ENCODE measurements at regions not wholly inside any gene's neighbourhood (a gene's known extent, or its start where the extent isn't known, plus 50 kb on each side); places are given as distances from the start of the nearest gene placed in this dataset.
"Not testable (repeated sequence)": the region's sequence is repeated elsewhere in the genome, so short reads cannot be mapped to it uniquely, and the experiment has no call there.

DNA sequence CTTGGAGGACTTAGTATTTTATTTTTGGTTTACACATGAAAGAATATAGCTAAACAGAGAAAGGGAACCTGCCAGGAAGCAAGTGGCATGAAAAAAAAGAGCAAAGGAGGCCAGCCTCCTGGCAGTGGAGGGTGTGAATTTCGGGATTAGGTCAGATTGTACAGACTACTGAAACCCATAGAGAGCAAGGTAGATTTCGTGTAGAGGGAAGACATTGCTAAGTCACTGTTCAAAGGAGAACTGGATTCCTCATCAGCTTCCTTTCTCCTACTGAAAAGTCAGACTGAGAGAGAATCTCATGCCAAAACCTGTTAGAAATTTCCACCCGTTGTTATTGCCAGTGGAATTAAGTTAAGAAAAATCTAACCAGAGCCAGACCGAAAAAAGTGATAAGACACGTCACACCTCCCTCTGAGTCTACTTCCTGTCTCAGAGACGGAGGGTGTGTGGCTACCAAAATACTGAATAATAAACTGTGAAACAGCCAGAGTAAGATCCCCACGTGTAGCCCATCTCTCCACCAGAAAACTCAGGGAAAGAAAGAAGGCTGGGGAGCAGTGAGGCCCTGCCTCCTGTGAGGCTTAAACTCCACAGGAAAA is 118.8 kb downstream of the SKIDA1 start:
- in situ Hi-C loops (cut with HindIII; ENCODE audit: low sequenced_read_pairs) = no loop called here

DNA sequence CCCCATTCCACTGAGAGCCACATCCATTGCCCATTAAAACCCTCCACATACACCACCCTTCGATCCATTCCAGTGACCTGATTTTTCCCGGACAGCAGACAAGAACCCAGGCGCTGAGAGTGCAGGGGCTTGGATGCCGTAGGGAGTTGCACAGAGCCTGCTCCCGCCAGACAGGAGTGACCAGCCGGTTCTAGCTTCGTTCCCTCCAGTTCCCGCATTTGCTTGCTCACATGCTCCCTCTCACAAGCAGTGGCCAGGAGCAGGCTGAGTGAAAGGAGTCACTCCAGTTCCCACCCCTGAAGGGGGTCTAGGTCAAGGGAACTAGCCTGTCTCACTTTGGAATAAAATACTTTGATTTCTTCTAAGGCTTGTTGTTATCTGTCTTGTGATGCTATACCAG is 119.5 kb downstream of the SKIDA1 start:
- in situ Hi-C loops (cut with HindIII; ENCODE audit: low sequenced_read_pairs) = no loop called here

DNA sequence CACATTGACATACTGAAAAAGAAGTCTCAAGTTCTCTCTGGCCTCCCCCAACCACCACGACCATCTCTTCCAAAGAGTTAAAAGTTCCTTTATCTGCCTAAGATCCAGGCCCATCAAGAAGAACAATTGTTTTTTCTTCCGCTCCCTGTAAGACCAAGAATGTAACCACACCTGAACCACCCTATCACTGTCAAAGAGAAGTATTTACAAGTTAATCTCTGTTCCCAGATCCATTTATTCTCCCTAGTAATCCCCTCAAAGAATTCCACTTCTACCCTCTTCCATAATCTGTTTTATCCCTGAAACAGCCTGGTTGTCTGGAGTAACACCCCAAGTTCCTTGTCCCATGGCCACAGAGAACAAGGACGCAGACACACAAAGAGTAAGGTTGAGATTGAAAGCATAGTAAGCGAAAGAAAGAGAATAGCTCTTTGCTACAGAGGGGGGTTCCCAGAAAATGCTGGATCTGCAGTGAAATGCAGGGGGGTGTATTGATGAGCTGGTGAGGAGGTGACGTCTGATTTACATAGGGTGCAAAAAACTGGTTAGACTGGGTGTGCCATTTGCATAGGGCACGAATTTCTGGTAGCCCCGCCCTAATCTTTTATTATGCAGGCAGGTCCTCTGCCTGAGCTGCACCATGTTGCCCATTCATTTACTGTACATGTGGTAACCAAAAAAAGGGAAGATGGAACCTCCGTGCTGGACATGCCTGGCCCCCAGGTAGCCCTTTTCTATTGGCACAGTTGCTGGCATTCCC is 122.0 kb downstream of the SKIDA1 start:
- in situ Hi-C loops (cut with HindIII; ENCODE audit: low sequenced_read_pairs) = no loop called here

DNA sequence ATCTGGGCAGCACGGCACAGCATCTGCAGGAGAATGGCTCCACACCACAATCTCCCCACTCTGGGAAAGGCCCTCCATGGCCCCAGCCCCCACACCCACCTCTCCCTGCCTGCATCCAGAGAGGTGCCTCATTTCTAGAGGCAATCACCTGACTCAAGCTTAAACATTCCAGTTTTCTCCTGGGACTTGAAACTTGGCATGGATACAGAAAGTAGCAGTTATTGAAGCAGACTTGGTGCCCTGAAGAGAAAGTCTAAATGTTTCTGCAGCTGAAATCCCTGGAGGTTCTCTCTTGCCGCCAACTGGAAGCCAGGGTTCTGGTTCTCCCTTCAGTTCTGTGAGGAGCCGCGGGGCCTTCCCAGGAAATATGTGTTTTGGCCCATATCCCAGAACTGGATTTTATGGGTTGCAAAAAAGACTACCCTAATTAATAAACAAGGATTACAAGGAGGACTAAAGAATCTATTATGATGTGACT is 122.8 kb downstream of the SKIDA1 start:
- in situ Hi-C loops (cut with HindIII; ENCODE audit: low sequenced_read_pairs) = no loop called here

DNA sequence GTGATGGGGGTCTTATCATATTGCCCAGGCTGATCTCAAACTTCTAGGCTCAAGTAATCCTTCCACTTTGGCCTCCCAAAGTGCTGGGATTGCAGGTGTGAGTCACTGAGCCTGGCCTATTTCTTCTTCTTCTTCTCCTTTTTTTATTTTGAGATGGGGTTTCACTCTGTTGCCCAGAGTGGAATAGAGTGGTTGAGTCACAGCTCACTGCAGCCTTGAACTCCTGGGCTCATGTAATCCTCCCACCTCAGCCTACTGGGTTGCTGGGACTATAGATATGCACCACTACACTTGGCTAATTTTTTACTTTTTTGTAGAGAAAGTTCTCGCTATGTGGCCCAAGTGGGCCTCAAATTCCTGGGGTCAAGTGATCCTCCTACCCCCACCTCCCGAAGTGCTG is 124.3 kb downstream of the SKIDA1 start:
- in situ Hi-C loops (cut with HindIII; ENCODE audit: low sequenced_read_pairs) = no loop called here

DNA sequence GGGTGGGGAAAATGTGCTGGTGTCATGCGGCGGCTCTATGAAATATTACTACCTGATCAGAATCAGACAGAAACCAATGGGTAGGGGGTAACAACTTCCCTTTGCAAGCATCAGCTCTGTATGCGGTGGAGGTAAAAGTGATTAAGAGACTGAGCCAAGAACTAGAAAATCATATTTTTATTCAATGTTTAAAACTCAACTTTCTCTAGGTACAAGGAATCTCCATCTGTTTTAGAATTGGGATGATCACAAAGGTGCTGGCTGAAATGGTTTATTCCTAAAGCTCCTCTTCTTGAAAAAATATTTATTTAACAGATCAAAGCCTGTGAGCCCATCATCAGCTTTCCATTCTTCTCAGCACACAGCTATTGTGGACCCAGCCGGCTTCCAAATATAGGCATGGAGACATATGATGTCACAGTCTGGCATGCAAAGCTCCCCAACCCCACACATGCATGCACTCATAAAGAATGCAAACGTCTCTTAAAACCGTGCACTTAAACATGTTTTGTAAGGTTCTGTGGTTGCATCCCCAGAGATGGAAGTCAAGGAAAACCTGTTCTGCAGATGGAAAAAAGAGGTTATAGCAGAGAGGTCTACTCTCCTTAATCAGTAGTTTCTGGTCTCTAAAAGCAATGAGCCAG is 126.0 kb downstream of the SKIDA1 start:
- in situ Hi-C loops (cut with HindIII; ENCODE audit: low sequenced_read_pairs) = no loop called here

DNA sequence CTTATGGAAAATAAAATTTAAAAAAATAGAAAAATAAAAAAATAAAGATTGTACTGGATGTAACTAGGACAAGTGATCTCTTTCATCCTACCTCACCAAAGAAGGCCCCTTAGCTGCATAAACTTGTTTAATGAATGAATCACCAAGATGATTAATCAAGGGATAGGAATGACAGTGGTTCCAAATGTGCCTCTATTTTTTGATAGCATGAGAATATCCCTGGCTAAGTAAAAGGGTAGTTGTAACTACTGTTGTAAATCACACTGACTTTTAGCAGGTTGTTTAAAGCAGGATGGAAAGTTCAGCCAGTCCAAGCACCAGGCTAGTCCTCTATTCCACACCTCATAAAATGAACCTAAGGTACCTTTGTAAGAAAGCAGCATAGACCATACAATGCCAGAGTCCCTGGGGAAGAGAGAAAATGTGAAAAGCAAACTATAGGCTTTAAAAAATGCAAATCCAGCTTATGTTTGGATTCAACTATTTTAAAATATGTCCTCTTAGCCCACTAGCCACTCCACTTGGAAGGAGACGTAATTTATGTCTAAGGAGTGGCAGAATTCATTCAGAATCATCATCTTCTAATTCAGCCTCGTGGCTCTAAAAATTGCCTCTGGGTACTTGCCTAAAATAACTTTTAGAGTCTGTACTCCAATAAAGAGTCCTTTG is 126.8 kb downstream of the SKIDA1 start:
- in situ Hi-C loops (cut with HindIII; ENCODE audit: low sequenced_read_pairs) = no loop called here

DNA sequence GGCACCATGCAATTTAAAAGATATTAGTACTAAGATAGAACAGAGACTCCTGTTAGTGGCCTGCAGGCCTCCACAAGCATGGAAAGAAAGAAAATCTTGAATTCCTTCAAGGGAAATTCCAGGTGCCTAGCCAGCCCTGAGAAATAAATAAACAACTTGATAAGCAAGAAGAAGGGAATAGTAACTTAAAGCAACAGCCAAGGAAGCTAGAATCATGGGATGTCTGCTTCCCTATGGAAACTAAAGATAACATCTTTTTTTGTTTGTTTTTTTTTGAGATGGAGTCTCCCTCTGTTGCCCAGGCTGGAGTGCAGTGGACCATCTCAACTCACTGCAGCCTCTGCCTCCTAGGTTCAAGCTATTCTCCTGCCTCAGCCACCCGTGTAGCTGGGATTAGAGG is 128.6 kb downstream of the SKIDA1 start:
- in situ Hi-C loops (cut with HindIII; ENCODE audit: low sequenced_read_pairs) = no loop called here

DNA sequence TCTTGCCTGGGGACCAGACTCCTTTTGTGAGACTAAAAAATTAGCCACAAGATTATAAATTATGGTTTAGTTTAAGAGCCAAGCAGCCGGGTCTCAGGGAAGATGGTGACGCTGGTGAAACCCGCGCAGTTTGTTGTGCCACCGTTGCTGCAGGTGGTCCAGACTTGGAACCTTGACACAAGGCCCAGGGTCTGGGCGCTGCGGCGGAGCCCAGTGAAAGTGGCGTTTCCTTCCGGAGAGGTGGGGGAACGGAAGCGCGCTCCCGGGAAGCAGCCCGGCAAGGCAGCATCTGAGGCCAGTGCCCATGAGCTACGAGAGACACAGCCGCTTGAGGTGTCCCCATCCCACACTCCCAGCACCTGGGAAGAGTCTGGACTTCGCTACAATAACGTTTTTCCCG is 131.6 kb downstream of the SKIDA1 start:
- in situ Hi-C loops (cut with HindIII; ENCODE audit: low sequenced_read_pairs) = no loop called here

DNA sequence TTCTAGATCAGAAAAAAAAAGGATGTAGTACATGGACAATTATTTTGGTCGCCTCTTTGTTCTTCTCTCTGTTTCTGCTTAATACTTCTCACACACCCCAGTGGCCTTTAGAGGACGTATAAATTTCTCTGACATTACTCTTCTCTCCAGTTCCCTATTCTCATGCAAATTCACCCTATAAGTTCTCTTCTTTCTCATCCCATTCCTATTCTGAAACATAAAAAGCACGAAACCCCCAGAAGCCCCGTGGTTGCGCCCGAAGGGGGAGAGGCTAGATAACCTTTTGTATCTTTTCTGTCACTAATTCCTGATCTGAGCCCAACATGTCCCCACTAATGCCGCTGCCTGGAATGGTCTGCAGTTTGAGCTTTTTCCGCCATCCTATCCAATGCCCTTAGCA is 136.9 kb downstream of the SKIDA1 start:
- in situ Hi-C loops (cut with HindIII; ENCODE audit: low sequenced_read_pairs) = no loop called here

DNA sequence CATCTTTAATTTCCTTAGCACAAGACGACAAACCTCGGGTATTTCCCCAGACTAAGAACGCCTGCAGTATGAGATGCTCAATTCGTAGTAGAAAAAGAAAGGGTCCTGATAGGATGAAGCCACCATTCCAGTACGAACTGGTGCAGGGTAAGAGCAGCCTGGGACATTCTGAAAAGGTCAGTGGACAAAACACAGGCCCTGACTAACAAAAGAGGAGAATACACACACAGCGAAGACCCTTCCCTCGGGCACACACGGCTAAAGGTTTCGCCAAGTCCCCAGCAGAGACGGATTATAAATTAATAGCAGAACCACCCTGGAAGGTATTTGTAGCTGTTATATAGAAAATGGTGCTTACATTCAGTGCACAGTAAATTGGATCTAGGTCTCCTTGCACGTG is 137.6 kb downstream of the SKIDA1 start:
- in situ Hi-C loops (cut with HindIII; ENCODE audit: low sequenced_read_pairs) = no loop called here

DNA sequence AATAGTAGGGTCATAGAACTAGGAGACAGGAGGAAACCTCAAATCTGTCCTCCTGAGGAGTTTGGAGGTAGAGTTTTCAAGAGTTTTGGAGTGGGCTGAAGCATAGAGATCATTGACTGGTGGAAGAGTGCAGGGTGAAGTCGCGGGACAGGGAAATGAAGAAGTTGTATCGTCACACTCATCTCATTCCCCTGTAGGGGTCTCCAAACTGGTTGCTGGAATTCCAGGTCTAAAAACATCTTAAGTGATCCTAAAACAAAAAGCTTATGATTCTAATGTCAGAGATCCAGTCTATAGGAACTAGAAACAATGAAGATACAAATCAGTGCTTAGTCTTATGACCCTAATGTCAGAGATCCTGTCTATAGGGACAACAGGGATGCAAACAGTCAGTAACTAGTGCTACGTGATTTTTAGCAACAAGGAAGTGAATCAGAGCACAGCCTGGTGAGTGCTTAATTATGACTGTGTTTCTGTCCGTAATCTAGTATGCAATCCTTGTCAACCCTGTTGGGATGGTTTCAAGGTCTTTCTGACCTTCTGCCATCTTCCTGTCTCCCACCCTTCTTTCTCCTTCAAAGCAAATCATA is 139.4 kb downstream of the SKIDA1 start:
- in situ Hi-C loops (cut with HindIII; ENCODE audit: low sequenced_read_pairs) = no loop called here

DNA sequence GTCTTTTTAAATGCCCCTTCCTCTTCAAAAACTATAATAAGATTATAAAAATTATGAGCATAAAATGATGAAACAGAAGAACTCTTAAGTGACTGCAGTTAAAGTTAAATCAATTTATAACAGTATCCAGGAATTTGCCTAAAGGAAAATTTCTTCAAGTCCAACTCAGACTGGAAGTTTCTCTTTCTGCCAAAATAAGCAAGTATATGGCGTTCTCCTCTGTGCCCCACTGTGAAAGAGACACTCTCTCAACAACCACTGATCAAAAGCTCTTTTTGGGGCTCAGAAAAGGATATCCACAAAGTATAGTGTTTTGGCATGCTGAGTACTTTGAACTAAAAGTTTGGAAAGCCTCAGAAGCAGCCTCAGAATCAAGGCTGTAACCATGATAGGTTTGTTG is 139.9 kb downstream of the SKIDA1 start:
- in situ Hi-C loops (cut with HindIII; ENCODE audit: low sequenced_read_pairs) = no loop called here

DNA sequence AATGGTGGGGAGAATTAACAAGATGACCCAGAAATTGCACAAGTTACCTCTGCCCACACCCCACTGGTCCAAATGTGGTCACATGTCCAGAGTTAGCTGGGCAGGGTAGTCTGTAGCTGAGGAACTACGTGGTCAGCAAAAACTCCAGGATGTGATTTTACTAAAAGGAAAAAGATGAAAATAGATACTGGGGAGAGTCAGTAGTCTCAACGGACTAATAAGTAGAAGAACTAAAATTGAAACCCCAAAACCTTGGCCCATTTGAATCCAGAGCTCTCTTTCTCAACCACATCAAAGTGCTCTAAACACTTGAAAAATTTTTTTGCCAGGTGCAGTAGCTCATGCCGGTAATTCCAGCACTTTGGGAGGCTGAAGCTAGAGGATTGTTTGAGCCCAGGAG is 146.3 kb downstream of the SKIDA1 start:
- in situ Hi-C loops (cut with HindIII; ENCODE audit: low sequenced_read_pairs) = no loop called here

DNA sequence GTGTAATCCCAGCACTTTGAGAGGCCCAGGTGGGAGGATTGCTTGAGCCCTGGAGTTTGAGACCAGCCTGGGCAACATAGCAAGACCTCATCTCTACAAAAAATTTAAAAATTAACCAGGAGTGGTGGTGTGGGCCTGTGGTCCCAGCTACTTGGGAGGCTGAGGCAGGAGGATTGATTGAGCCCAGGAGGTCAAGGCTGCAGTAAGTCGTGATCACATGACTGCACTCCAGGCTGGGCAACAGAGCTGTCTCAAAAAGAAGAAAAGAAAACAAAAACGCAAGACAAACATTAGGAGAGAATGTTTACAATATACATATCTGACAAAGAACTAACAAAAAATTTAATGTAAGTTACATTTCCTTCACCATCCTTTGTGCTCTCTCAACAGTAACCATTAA is 150.2 kb downstream of the SKIDA1 start:
- in situ Hi-C loops (cut with HindIII; ENCODE audit: low sequenced_read_pairs) = not testable (repeated sequence)

DNA sequence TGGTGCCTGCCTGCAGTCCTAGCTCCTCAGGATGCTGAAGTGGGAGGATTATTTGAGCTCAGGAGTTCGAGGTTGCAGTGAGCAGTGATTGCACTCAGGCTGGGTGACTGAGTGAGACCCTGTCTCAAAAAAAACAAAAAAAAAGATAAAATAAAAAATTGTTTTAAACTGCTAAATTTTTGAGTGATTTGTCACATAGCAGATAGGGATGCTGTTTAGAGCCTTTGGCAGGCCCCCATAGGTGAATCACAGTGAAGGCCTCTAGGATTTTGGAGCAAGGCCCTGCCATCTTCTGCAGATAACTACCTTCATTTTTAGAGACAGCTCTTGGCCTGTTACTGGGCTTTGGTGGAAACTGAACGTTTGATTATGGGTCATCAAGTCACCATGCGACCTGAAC is 151.6 kb downstream of the SKIDA1 start:
- in situ Hi-C loops (cut with HindIII; ENCODE audit: low sequenced_read_pairs) = not testable (repeated sequence)

DNA sequence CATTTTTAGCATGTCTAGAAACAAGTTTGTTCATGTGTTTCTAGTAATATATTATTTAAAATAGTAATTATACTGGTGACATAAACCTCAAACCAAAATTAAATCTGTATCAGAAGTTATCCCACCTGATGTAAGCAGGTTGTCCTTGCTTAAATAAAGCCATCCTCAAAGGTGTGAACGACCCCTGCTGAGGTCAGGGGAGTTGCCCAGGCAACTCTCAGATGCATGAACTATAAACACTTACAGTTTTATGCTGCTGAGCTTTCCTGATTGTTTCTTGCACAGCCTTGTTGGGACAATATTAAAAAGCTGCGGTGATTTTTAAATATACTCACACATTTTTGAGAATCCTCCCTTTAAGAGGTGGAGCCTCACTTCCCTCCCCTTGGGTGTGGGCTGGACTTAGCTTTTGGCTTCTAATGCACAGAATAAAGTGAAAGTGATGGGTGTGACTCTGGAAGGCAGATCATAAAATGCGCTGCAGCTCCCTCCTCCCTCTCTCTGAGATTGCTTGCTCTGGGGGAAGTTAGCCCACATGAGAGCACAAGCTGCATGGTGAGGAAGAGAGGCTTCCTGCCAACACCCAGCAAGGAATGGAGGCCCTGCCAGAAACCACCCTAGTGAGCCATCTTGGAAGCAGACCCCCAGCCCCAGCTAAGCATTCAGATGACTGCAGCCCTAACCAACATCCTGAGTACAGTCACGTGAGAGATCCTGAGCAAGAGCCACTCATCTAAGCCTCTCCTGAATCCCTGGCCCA is 152.7 kb downstream of the SKIDA1 start:
- in situ Hi-C loops (cut with HindIII; ENCODE audit: low sequenced_read_pairs) = no loop called here

DNA sequence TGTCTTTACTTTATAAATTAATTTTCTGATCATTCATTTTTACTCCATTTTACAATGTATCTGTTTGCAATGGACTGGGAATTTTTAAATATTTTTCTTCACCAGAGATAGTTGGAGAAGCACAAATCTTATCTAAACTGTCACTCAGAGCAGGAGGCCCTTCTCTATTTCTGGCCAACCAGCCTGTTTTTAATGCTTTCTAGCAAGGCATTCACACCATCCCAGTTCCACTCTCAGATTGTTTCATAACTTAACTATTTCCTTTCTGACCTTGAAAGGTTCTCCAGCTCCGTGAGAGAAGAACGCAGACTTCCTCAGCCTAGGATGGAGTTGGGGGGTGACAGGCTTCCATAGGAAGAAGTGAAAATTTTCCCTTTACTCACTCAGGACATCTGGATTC is 155.8 kb downstream of the SKIDA1 start:
- in situ Hi-C loops (cut with HindIII; ENCODE audit: low sequenced_read_pairs) = no loop called here

DNA sequence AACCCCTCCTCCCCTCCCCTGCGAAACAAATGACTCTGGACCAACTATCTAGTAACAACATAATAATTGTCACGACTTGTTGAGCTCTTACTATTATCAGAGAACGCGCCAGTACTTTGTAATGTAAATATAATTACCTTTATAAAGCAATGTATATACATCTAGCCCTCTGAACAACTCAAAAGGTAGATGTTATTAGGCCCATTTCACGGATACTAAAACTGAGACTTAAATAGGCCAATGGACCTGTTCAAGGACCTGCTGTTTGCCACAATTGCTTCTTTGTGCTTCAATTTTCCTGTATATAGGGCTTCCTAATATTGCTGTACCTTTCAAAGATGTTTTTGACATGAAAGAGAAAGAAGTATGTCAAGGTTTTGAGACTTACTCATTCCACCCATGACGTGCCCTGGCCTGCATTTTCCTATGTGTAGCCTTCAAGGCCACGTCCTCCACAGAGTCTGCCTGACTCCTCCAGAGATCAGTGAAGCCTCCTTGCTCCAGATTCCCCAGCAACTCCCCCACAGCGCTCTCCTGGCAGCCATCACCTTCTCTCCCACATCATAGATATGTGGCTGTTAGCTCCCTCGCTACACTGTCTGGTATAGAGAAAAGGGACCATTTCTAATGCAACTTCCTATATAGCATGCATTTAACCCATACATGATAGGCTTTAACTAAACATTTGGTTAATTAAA is 156.6 kb downstream of the SKIDA1 start:
- in situ Hi-C loops (cut with HindIII; ENCODE audit: low sequenced_read_pairs) = no loop called here

DNA sequence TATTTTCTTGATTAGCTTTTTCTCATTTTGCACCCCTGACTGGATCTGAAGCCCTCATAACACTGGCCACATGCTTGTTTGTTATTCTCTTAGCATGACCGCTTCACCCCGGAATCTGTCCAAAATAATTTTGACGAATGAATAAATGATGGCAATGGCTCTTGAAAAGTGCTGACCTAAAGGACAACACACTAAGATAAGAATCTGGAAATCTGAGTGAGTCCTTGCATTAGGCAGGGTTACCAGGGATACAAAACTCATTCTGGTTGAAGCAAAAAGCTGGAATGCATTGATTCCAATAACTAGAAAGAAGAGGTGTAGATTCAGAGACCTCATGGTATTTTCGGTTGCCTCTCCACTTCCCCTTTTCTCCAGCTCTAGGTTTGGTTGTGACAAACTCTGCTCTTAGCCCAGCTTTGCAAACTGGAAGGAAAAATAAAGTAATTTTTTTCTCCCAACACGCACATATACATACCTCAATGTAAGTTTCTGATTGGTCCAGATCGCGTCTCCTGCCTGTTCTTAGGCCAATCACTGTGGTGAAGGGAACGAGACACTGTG is 157.4 kb downstream of the SKIDA1 start:
- in situ Hi-C loops (cut with HindIII; ENCODE audit: low sequenced_read_pairs) = no loop called here

Measured in DLD1 (cell line).